PC-9 (cell line): ENCODE measurements at regions not wholly inside any gene's neighbourhood (a gene's known extent, or its start where the extent isn't known, plus 50 kb on each side); places are given as distances from the start of the nearest gene placed in this dataset.

Experiments
- CTCF ChIP-seq: fragments of 200-600 bp; sonication (generic); conservative IDR thresholded peaks from 2 replicates; pipeline ENCODE4 v1.6.1; 2017; ENCODE audit warnings: mixed run types, antibody characterized with exemption, mild to moderate bottlenecking, moderate library complexity
- EZH2 ChIP-seq: fragments of 200-600 bp; sonication (generic); IDR thresholded peaks from 2 replicates; pipeline ENCODE4 v1.8.0; 2017; ENCODE audit warnings: antibody characterized with exemption, low read depth

GRCh38 chr1:176379626-176380339 is 83.2 kb upstream of the PAPPA2 start:
- TF ChIP-seq EZH2 (no peak), CTCF (no peak)
